Adrenal gland (tissue), 5 donors: ENCODE measurements at regions not wholly inside any gene's neighbourhood (a gene's known extent, or its start where the extent isn't known, plus 50 kb on each side); places are given as distances from the start of the nearest gene placed in this dataset.

Experiments used
- CTCF ChIP-seq, 6 experiments: fragments of 450-650 bp in 4 of 6; fragments of 200-600 bp in 2 of 6; sonication (generic) in 1 of 6; IDR thresholded peaks; 1 replicate in 5 of 6; 2 replicates in 1 of 6; pipeline versions ENCODE4 v1.5.1 to v1.8.0; 2016 to 2021; ENCODE audit warnings: antibody characterized with exemption in 6 of 6, mild to moderate bottlenecking in 2 of 6, moderate library complexity in 1 of 6
- POLR2A ChIP-seq, 2 donors: fragments of 450-650 bp; IDR thresholded peaks; one replicate each; pipeline ENCODE4 v1.6.1; 2017; ENCODE audit warnings: antibody characterized with exemption in 2 of 2, mild to moderate bottlenecking in 2 of 2, moderate library complexity in 1 of 2
- donor health status: DM: no; HTN: no; CAD: no.

- no peak for TF ChIP-seq CTCF (IDR thresholded peaks at IDR 0.05)
- TF ChIP-seq POLR2A (IDR thresholded peaks at IDR 0.05), result no peak
Measured at GRCh38 chr6:137353346-137353745, 134.2 kb upstream of the IFNGR1 start.
